Skeletal muscle satellite cell (primary cell): ENCODE measurements at regions not wholly inside any gene's neighbourhood (a gene's known extent, or its start where the extent isn't known, plus 50 kb on each side); places are given as distances from the start of the nearest gene placed in this dataset.
"Not testable (repeated sequence)": the region's sequence is repeated elsewhere in the genome, so short reads cannot be mapped to it uniquely, and the experiment has no call there.

Source experiments
- H3K27me3 ChIP-seq: 2 replicates; pipeline ENCODE4 v1.7.0; 2013; ENCODE audit warnings: low read length; ENCODE audit not compliant: control insufficient read depth, insufficient read depth
- H3K36me3 ChIP-seq: 2 replicates; pipeline ENCODE4 v1.7.0; 2013; ENCODE audit warnings: mild to moderate bottlenecking, control low read depth, low read length; ENCODE audit not compliant: insufficient read depth
- H3K4me1 ChIP-seq: 2 replicates; pipeline ENCODE4 v1.7.0; 2013; ENCODE audit warnings: low read length; ENCODE audit not compliant: control insufficient read depth, insufficient read depth
- H3K4me2 ChIP-seq: 2 replicates; pipeline ENCODE4 v1.7.0; 2013; ENCODE audit warnings: mild to moderate bottlenecking, low read length
- H3K4me3 ChIP-seq: 2 replicates; pipeline ENCODE4 v1.7.0; 2013; ENCODE audit warnings: low read length
- H3K9ac ChIP-seq: 2 replicates; pipeline ENCODE4 v1.7.0; 2013; ENCODE audit warnings: mild to moderate bottlenecking, low read depth, low read length, moderate library complexity
- H3K9me3 ChIP-seq: replicated peaks from 2 replicates; pipeline ENCODE4 v1.7.0; 2013; ENCODE audit warnings: mild to moderate bottlenecking, control low read depth, low read length

DNA sequence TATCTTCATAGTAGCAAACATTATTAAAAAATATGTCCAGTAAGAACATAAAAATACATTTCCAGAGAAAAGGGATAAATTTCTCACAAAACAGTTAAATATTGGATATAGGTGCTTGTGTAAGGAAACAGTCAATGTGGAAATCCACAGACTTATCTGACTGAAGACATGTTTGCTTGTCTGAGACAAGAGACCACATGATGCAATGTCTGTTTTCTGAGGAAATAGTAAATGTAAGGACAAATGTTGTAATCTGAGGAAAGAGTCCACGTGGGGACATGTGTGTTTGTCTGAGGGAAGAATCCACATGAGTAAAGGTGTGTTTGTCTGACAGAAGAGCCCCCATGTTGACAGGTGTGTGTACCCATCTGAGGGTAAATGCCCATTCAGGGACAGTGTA is 1093.2 kb downstream of the TMEM121 start:
- H3K4me3 ChIP-seq: no peak overlapping the region
- peaks cover 7% of the 10 kb centered on the region for H3K9me3 ChIP-seq
- H3K4me2 ChIP-seq: no peak overlapping the region
- no peaks in the 10 kb centered on the region for H3K4me1 ChIP-seq
- no peaks in the 10 kb centered on the region for H3K27me3 ChIP-seq
- no peak overlapping the region for H3K9ac ChIP-seq
- no peaks in the 10 kb centered on the region for H3K36me3 ChIP-seq

DNA sequence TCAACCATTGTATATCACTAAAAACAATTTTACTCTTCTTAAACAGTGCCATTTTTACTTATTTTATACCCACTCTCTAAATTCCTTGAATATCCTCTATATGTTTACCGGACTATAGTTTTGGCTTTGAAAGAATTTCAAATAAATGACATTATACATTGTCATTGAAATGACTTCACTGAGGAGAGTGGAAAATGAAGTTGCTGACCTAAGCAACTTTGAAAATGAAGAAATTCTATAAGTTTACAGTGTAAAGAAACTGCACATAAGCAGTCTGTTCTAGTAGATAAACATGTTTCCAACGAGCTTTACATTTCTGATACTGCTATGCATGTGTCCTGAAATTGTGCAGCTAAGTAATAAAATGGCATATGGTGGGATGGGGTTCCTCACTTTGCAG is 1094.0 kb downstream of the TMEM121 start:
- Histone ChIP-seq H3K9me3 (peaks cover 10% of the 10 kb centered on the region), H3K9ac (no peak overlapping the region), H3K27me3 (no peaks in the 10 kb centered on the region), H3K4me2 (no peak overlapping the region), H3K4me1 (no peaks in the 10 kb centered on the region), H3K36me3 (no peaks in the 10 kb centered on the region), H3K4me3 (no peak overlapping the region)

DNA sequence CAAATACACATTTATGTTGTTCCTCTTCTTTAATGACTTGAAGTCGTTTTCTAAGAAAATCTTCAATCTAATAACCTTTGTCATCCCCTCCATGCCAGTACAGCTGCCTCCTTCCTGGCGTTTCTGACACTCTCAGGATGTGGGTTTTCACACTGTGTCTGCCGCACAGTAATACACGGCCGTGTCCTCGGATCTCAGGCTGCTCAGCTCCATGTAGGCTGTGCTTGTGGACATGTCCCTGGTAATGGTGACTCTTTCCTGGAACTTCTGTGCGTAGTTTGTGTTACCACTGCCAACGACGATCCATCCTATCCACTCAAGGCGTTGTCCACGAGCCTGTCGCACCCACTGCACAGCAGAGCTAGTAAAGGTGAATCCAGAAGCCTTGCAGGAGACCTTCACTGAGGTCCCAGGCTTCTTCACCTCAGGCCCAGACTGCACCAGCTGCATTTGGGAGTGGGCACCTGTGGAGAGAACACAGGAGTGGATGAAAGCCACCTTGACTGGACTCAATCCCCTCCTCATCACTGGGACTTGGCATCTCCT is 1095.9 kb downstream of the TMEM121 start:
- no peaks in the 10 kb centered on the region for H3K4me1 ChIP-seq
- H3K27me3 ChIP-seq: no peaks in the 10 kb centered on the region
- H3K9ac ChIP-seq: no peak overlapping the region
- peaks cover 10% of the 10 kb centered on the region for H3K9me3 ChIP-seq
- no peak overlapping the region for H3K4me2 ChIP-seq
- no peak overlapping the region for H3K4me3 ChIP-seq
- no peaks in the 10 kb centered on the region for H3K36me3 ChIP-seq

DNA sequence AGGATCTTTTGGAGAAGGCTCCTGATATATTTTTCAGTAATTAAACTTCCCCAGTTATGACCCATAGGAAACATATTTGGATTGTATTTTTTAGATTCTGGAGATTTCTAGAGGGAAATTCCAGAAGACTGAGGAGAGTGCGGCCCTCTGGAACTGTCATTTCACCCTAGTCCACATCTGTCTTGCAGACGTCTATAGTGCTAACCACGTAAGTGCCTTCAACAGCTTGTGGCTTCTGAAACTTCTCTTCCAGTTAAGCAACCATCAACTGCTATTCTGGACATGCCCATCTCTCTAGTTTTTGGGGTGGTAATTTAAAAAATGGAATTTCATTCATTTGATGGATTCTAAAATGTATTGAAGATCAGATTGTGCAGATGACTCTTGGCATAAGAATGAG is 1098.8 kb downstream of the TMEM121 start:
- Histone ChIP-seq H3K9ac (no peak overlapping the region), H3K4me2 (no peak overlapping the region), H3K4me1 (no peaks in the 10 kb centered on the region), H3K36me3 (no peaks in the 10 kb centered on the region), H3K9me3 (peaks cover 10% of the 10 kb centered on the region), H3K27me3 (no peaks in the 10 kb centered on the region), H3K4me3 (no peak overlapping the region)

DNA sequence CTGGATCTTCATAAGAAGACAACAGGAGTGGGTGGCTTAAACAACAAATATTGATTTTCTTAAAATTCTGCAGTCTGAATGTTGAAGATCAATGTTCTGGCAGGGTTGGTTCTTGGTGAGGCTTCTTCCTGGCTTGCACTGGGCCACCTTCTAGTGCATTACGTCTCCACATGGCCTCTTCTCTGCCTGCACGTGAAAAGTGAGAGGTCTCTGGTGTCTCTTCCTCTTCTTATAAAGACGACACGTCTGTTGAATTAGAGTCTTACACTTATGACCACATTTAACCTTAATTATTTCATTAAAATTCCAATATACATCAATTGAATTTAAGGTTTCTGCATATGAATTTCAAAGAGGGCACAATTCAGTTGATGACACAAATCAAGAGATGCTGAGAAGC is 1100.1 kb downstream of the TMEM121 start:
- not testable (repeated sequence) for H3K9ac ChIP-seq, H3K4me1 ChIP-seq, H3K36me3 ChIP-seq, H3K9me3 ChIP-seq, H3K27me3 ChIP-seq, H3K4me2 ChIP-seq, H3K4me3 ChIP-seq

DNA sequence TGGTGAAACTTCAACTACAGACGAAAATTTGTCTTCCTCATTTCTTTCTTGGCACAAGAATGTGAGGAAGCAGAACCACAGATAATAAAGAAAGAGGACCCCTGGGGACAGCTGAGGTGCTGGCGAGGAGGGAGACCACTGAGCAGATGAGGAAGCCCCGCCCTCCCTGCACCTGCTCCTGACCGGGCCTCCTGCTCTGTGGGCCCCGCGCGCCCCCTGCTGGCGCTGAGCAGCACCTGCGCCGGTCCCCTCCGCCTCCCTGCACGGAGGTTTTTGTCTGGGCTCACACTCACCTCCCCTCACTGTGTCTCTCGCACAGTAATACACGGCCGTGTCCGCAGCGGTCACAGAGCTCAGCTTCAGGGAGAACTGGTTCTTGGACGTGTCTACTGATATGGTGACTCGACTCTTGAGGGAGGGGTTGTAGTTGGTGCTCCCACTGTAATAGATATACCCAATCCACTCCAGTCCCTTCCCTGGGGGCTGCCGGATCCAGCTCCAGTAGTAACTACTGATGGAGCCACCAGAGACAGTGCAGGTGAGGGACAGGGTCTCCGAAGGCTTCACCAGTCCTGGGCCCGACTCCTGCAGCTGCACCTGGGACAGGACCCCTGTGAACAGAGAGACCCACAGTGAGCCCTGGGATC is 1100.7 kb downstream of the TMEM121 start:
- H3K4me3 ChIP-seq, H3K9ac ChIP-seq, H3K4me2 ChIP-seq, H3K27me3 ChIP-seq, H3K36me3 ChIP-seq, H3K4me1 ChIP-seq: not testable (repeated sequence)
- H3K9me3 ChIP-seq: peaks cover 11% of the 10 kb centered on the region

DNA sequence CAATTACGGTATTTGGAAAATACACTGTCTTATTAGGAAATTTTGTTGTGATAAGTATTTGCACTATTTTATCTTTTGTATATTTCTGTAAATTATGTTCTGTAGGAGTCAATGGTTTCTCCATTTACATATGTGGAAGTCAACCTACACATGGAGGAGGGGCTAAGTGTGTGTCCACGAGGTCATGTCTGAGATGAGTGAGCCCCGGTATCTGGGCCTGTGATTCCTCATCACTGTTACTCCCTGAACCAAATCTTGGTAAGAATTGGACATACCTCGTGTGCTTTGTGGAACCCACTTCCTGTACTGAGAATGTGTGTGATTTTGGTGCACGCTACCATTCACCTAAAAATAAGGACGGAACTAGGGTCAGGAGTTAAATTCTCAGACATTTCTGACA is 1105.5 kb downstream of the TMEM121 start:
- H3K4me2 ChIP-seq: no peak overlapping the region
- H3K36me3 ChIP-seq: no peaks in the 10 kb centered on the region
- no peak overlapping the region for H3K9ac ChIP-seq
- H3K4me1 ChIP-seq: no peaks in the 10 kb centered on the region
- H3K4me3 ChIP-seq: no peak overlapping the region
- no peaks in the 10 kb centered on the region for H3K27me3 ChIP-seq
- peaks cover 4% of the 10 kb centered on the region for H3K9me3 ChIP-seq

DNA sequence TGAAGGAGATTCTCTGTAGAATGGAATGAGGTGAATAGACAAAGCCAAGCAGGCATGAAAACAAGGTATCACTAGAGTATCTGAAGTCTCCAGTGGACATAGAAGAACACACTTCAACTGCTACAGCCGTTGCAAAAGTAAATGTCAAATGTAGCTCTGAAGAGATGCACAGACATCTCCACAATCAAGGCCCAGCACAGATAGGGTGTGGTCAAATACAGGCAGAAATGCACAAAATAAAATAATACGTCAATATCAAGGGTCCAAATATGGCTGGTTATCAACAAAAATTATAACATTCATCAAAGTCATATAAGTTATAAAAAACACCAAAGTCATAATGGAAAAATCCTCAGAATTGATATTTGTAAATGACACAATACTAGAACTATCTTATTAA is 1107.3 kb downstream of the TMEM121 start:
- Histone ChIP-seq H3K36me3 (no peaks in the 10 kb centered on the region), H3K27me3 (no peaks in the 10 kb centered on the region), H3K4me2 (no peak overlapping the region), H3K9me3 (peaks cover 4% of the 10 kb centered on the region), H3K4me1 (no peaks in the 10 kb centered on the region), H3K9ac (no peak overlapping the region), H3K4me3 (no peak overlapping the region)

DNA sequence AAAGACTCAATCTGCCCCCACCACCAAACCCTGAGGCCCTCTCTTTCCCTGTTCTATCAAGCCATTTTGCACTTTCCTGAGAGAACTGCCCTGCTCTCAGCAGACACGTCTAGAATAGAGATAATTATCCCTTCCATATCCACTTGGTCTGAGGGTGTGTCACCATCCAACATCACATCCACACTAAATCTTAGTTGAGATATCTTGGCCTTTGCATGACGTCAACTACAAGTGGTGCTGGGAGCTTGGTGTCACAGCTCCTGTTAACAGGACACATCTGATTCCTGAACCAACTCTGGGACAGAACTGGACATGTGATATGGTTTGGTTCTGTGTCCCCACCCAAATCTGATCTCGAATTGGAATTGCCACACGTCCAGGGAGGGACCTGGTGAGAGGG is 1109.2 kb downstream of the TMEM121 start:
- H3K9ac ChIP-seq: no peak overlapping the region
- no peaks in the 10 kb centered on the region for H3K36me3 ChIP-seq
- no peak overlapping the region for H3K4me2 ChIP-seq
- H3K4me1 ChIP-seq: no peaks in the 10 kb centered on the region
- H3K27me3 ChIP-seq: no peaks in the 10 kb centered on the region
- H3K9me3 ChIP-seq: peaks cover 4% of the 10 kb centered on the region
- H3K4me3 ChIP-seq: no peak overlapping the region

DNA sequence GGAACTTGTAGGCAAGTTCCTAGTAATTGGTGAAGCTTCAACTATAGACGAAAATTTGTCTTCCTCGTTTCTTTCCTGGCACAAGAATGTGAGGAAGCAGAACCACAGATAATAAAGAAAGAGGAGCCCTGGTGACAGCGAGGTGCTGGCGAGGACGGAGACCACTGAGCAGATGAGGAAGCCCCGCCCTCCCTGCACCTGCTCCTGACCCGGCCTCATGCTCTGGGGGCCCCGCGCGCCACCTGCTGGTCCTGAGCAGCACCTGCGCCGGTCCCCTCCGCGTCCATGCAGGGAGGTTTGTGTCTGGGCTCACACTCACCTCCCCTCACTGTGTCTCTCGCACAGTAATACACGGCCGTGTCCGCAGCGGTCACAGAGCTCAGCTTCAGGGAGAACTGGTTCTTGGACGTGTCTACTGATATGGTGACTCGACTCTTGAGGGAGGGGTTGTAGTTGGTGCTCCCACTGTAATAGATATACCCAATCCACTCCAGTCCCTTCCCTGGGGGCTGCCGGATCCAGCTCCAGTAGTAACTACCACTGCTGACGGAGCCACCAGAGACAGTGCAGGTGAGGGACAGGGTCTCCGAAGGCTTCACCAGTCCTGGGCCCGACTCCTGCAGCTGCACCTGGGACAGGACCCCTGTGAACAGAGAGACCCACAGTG is 1112.5 kb downstream of the TMEM121 start:
- H3K4me3 ChIP-seq, H3K4me1 ChIP-seq, H3K9ac ChIP-seq, H3K9me3 ChIP-seq, H3K4me2 ChIP-seq, H3K27me3 ChIP-seq, H3K36me3 ChIP-seq: not testable (repeated sequence)

DNA sequence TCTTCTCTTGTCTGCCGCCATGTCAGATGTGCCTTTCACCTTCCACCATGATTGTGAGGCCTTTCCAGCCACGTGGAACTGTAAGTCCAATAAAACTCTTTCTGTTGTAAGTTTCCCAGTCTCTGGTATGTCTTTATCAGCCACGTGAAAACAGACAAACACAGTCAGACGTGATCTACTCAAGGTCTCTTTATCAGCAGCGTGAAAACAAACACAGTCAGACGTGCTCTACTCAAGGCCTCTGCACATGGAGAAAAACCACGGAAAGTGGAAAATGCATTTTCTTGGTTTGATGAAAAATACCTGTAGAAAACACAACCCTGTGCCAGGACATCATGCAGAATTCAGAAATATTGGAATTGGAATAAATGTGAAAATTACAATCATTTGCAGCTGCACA is 1115.7 kb downstream of the TMEM121 start:
- peaks cover 2% of the 10 kb centered on the region for H3K9me3 ChIP-seq
- no peak overlapping the region for H3K4me3 ChIP-seq
- H3K4me1 ChIP-seq: no peaks in the 10 kb centered on the region
- H3K4me2 ChIP-seq: no peak overlapping the region
- H3K9ac ChIP-seq: no peak overlapping the region
- no peaks in the 10 kb centered on the region for H3K36me3 ChIP-seq
- no peaks in the 10 kb centered on the region for H3K27me3 ChIP-seq

DNA sequence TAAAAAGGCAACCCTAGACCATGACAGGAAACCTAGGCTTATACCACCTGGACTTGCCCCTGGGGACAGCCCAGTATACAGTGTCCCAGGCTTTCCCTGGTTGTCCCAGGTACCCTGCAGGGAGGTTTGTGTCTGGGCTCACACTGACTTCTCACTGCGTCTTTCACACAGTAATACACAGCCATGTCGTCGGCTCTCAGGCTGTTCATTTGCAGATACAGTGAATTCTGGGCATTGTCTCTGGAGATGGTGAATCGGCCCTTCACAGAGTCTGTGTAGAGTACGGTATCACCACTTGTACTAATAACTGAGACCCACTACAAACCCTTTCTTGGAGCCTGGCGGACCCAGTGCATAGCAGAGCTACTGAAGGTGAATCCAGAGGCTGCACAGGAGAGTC is 1116.6 kb downstream of the TMEM121 start:
- not testable (repeated sequence) for H3K4me3 ChIP-seq, H3K9me3 ChIP-seq, H3K4me2 ChIP-seq, H3K9ac ChIP-seq, H3K36me3 ChIP-seq, H3K27me3 ChIP-seq, H3K4me1 ChIP-seq
